H1 (cell line): ENCODE measurements at regions not wholly inside any gene's neighbourhood (a gene's known extent, or its start where the extent isn't known, plus 50 kb on each side); places are given as distances from the start of the nearest gene placed in this dataset.

Experiments
- CTCF ChIA-PET: fragments of 300-600 bp; sonication (Branson Sonifier 250); formaldehyde crosslinking; loops from one replicate; lab custom pipeline; 2021; ENCODE audit not compliant: partially characterized antibody; lab: Charles Lee
- POLR2A ChIA-PET: fragments of 300-600 bp; sonication (Branson Sonifier 250); formaldehyde crosslinking; loops from one replicate; lab custom pipeline; 2021; ENCODE audit warnings: inconsistent platforms; ENCODE audit not compliant: partially characterized antibody; lab: Charles Lee
- DNase-seq, 2 experiments: peaks; one replicate each; pipeline versions ENCODE4 v3.0.0 to v3.0.0-alpha.2; 2010 to 2022; ENCODE audit warnings: low spot score in 2 of 2, low read depth in 1 of 2, mixed read lengths in 1 of 2
- FAIRE-seq: peaks from 2 replicates; lab custom pipeline; 2011; peaks lifted over from hg19 to GRCh38; lab: Jason Lieb, UNC
- H2AFZ ChIP-seq: 2 replicates; pipeline ENCODE4 v1.8.1; 2012; ENCODE audit warnings: low read length, inconsistent platforms
- H2AK5ac ChIP-seq: 2 replicates; pipeline ENCODE4 v1.6.1; 2013; ENCODE audit warnings: low read depth, low read length
- H2BK120ac ChIP-seq: replicated peaks from 2 replicates; pipeline ENCODE3; 2013; ENCODE audit warnings: low read depth, low read length, inconsistent platforms
- H2BK12ac ChIP-seq: 2 replicates; pipeline ENCODE4 v1.6.1; 2013; ENCODE audit warnings: low read depth, low read length
- H2BK15ac ChIP-seq: 2 replicates; pipeline ENCODE4 v1.6.1; 2013; ENCODE audit warnings: low read length
- H2BK20ac ChIP-seq: 2 replicates; pipeline ENCODE4 v1.6.1; 2013; ENCODE audit warnings: low read length
- H2BK5ac ChIP-seq: 2 replicates; pipeline ENCODE4 v1.6.1; 2013; ENCODE audit warnings: low read depth, low read length
- H3K14ac ChIP-seq: 2 replicates; pipeline ENCODE4 v1.6.1; 2013; ENCODE audit warnings: inconsistent platforms; ENCODE audit not compliant: insufficient read length
- H3K18ac ChIP-seq: 2 replicates; pipeline ENCODE4 v1.6.1; 2013; ENCODE audit warnings: low read length; ENCODE audit errors: extremely low read depth
- H3K23ac ChIP-seq: 2 replicates; pipeline ENCODE4 v1.6.1; 2013; ENCODE audit warnings: inconsistent platforms; ENCODE audit not compliant: insufficient read length
- H3K23me2 ChIP-seq: 2 replicates; pipeline ENCODE4 v1.6.1; 2013; ENCODE audit warnings: low read depth, low read length
- H3K27ac ChIP-seq: 2 replicates; pipeline ENCODE4 v1.6.1; 2011; ENCODE audit warnings: low read depth, low read length, inconsistent platforms
- H3K27me3 ChIP-seq, 4 experiments: replicated peaks in 1 of 4; 1 replicate in 1 of 4; 2 replicates in 3 of 4; pipeline versions ENCODE4 v1.6.1 to v1.8.1; 2011 to 2013; ENCODE audit warnings: low read length in 3 of 4, mild to moderate bottlenecking in 3 of 4, inconsistent platforms in 2 of 4, mixed read lengths in 2 of 4, moderate library complexity in 1 of 4; ENCODE audit not compliant: control insufficient read depth in 3 of 4, insufficient read depth in 3 of 4; ENCODE audit errors: extremely low read depth in 1 of 4
- H3K36me3 ChIP-seq, 4 experiments: 2 replicates each; pipeline versions ENCODE4 v1.6.1 to v1.8.1; 2011 to 2013; ENCODE audit warnings: mild to moderate bottlenecking in 4 of 4, low read length in 3 of 4, moderate library complexity in 2 of 4, control low read depth in 1 of 4, inconsistent platforms in 1 of 4; ENCODE audit not compliant: insufficient read depth in 4 of 4, control insufficient read depth in 2 of 4
- H3K4ac ChIP-seq: replicated peaks from 2 replicates; pipeline ENCODE3; 2013; ENCODE audit warnings: low read length, low read depth, mixed read lengths, inconsistent platforms; ENCODE audit not compliant: insufficient read length
- H3K4me1 ChIP-seq, 4 experiments: replicated peaks in 1 of 4; 1 replicate in 1 of 4; 2 replicates in 3 of 4; pipeline versions ENCODE4 v1.6.1 to v1.8.1; 2011 to 2013; ENCODE audit warnings: low read length in 3 of 4, inconsistent platforms in 2 of 4, mixed read lengths in 1 of 4; ENCODE audit not compliant: insufficient read depth in 4 of 4, control insufficient read depth in 3 of 4
- H3K4me2 ChIP-seq, 2 experiments: 2 replicates each; pipeline versions ENCODE4 v1.6.1 to v1.8.1; 2011 to 2013; ENCODE audit warnings: low read depth in 2 of 2, low read length in 2 of 2, control low read depth in 1 of 2, inconsistent platforms in 1 of 2, mild to moderate bottlenecking in 1 of 2; ENCODE audit not compliant: insufficient read depth in 1 of 2
- H3K4me3 ChIP-seq, 4 experiments: fragments of 200-600, 300-600 bp in 1 of 4; sonication (generic), shearing (Covaris generic), sonication (Bioruptor Twin) in 1 of 4; 2 replicates each; pipeline versions ENCODE4 v1.5.1 to v1.8.1; 2011 to 2016; ENCODE audit warnings: low read length in 4 of 4, low read depth in 3 of 4, control low read depth in 2 of 4, inconsistent platforms in 2 of 4, mild to moderate bottlenecking in 2 of 4, mixed read lengths in 1 of 4, moderate library complexity in 1 of 4; ENCODE audit not compliant: insufficient read depth in 2 of 4; ENCODE audit errors: extremely low read depth in 1 of 4
- H3K56ac ChIP-seq: replicated peaks from 2 replicates; pipeline ENCODE3; 2013; ENCODE audit warnings: low read depth, mild to moderate bottlenecking, mixed read lengths, low read length, inconsistent platforms; ENCODE audit not compliant: insufficient read length
- H3K79me1 ChIP-seq: 2 replicates; pipeline ENCODE4 v1.6.1; 2013; ENCODE audit warnings: low read depth, low read length, control low read depth
- H3K79me2 ChIP-seq, 2 experiments: 2 replicates each; pipeline versions ENCODE4 v1.6.1 to v1.8.1; 2012 to 2013; ENCODE audit warnings: low read length in 2 of 2, mild to moderate bottlenecking in 2 of 2, inconsistent platforms in 1 of 2; ENCODE audit not compliant: insufficient read depth in 2 of 2, control insufficient read depth in 1 of 2
- H3K9ac ChIP-seq, 4 experiments: replicated peaks in 1 of 4; 1 replicate in 1 of 4; 2 replicates in 3 of 4; pipeline versions ENCODE4 v1.6.1 to v1.8.1; 2011 to 2013; ENCODE audit warnings: low read depth in 3 of 4, low read length in 3 of 4, control low read depth in 2 of 4, mild to moderate bottlenecking in 2 of 4, moderate library complexity in 2 of 4, inconsistent platforms in 1 of 4; ENCODE audit errors: extremely low read depth in 1 of 4
- H3K9me3 ChIP-seq, 2 experiments: 2 replicates each; pipeline versions ENCODE4 v1.6.1 to v1.8.1; 2012 to 2013; ENCODE audit warnings: mild to moderate bottlenecking in 2 of 2, moderate library complexity in 2 of 2, control low read depth in 1 of 2, inconsistent platforms in 1 of 2, low read depth in 1 of 2, low read length in 1 of 2, mixed read lengths in 1 of 2; ENCODE audit not compliant: insufficient read depth in 2 of 2
- H4K20me1 ChIP-seq, 2 experiments: replicated peaks in 1 of 2; 2 replicates each; pipeline versions ENCODE3 to v1.8.1; 2011 to 2013; ENCODE audit warnings: inconsistent platforms in 2 of 2, low read length in 2 of 2, mild to moderate bottlenecking in 1 of 2; ENCODE audit not compliant: insufficient read depth in 2 of 2, control insufficient read depth in 1 of 2
- H4K5ac ChIP-seq: 2 replicates; pipeline ENCODE4 v1.6.1; 2013; ENCODE audit warnings: low read length, low read depth, mixed read lengths, inconsistent platforms; ENCODE audit not compliant: insufficient read length
- H4K8ac ChIP-seq: 2 replicates; pipeline ENCODE4 v1.8.0; 2013; ENCODE audit warnings: mild to moderate bottlenecking, moderate library complexity, low read length, inconsistent platforms; ENCODE audit not compliant: insufficient read depth; ENCODE audit errors: extremely low read depth
- H4K91ac ChIP-seq: replicated peaks from 2 replicates; pipeline ENCODE3; 2013; ENCODE audit warnings: low read length, mixed read lengths, inconsistent platforms; ENCODE audit not compliant: insufficient read length
- ATF2 ChIP-seq: IDR thresholded peaks from 2 replicates; pipeline ENCODE4 v1.6.1; 2012; ENCODE audit warnings: low read length, inconsistent platforms
- BACH1 ChIP-seq: IDR thresholded peaks from 2 replicates; pipeline ENCODE4 v1.6.1; 2012; ENCODE audit warnings: low read length, improper control_type of control experiment
- BCL11A ChIP-seq, 2 experiments: IDR thresholded peaks; one replicate each; pipeline ENCODE4 v1.6.1; 2011; ENCODE audit warnings: low read depth in 2 of 2, low read length in 2 of 2, mild to moderate bottlenecking in 2 of 2
- CHD1 ChIP-seq: IDR thresholded peaks from 2 replicates; pipeline ENCODE4 v1.6.1; 2012; ENCODE audit warnings: low read depth, low read length, improper control_type of control experiment
- CTCF ChIP-seq, 3 experiments: IDR thresholded peaks; 1 replicate in 2 of 3; 2 replicates in 1 of 3; pipeline versions ENCODE4 v1.5.1 to v1.6.1; 2011; ENCODE audit warnings: low read length in 3 of 3, mild to moderate bottlenecking in 3 of 3, inconsistent platforms in 2 of 3, low read depth in 1 of 3, moderate library complexity in 1 of 3; ENCODE audit not compliant: insufficient read depth in 1 of 3; ENCODE audit errors: control extremely low read depth in 1 of 3
- E2F6 ChIP-seq: IDR thresholded peaks from 2 replicates; pipeline ENCODE4 v1.6.1; 2012; ENCODE audit warnings: inconsistent platforms
- MAX ChIP-seq: IDR thresholded peaks from 2 replicates; pipeline ENCODE4 v1.6.1; 2012; ENCODE audit warnings: inconsistent platforms
- SP4 ChIP-seq: IDR thresholded peaks from 2 replicates; pipeline ENCODE4 v1.6.1; 2012; ENCODE audit warnings: low read length, inconsistent platforms
- SRF ChIP-seq: IDR thresholded peaks from 2 replicates; pipeline ENCODE4 v1.6.1; 2011; ENCODE audit warnings: mild to moderate bottlenecking, low read depth, low read length, moderate library complexity
- SUZ12 ChIP-seq: fragments of 200-600 bp; sonication (generic); IDR thresholded peaks from 2 replicates; pipeline ENCODE4 v1.6.1; 2012; ENCODE audit warnings: mild to moderate bottlenecking, inconsistent platforms, low read length, moderate library complexity, mixed read lengths
- WGBS, 2 experiments: shearing (Covaris generic) in 1 of 2; methylation state at CpG; one replicate each; pipeline versions ENCODE4 v1.1.6 to v1.1.7; 2013 to 2015; ENCODE audit warnings: low lambda C conversion rate in 2 of 2, mixed read lengths in 2 of 2, inconsistent platforms in 1 of 2, low coverage in 1 of 2, missing lambda C conversion rate in 1 of 2; ENCODE audit not compliant: insufficient replicate concordance in 2 of 2, insufficient coverage in 1 of 2, insufficient read length in 1 of 2; ENCODE audit errors: extremely low coverage in 1 of 2, missing lambda C conversion rate in 1 of 2; 5-methylcytosine and 5-hydroxymethylcytosine counted together

- Histone ChIP-seq H3K27ac (no peak overlapping the region), H3K23ac (no peak overlapping the region), H2AFZ (no peak overlapping the region), H3K27me3 (no peaks in the 10 kb centered on the region), H3K18ac (no peak overlapping the region), H3K4me3 (no peak overlapping the region), H3K56ac (no peak overlapping the region), H4K8ac (no peak overlapping the region), H3K4ac (no peak overlapping the region), H2BK12ac (no peak overlapping the region), H2BK5ac (no peak overlapping the region), H4K5ac (no peak overlapping the region), H3K4me2 (no peak overlapping the region), H3K36me3 (no peaks in the 10 kb centered on the region), H2AK5ac (no peak overlapping the region), H2BK15ac (no peak overlapping the region), H2BK20ac (no peak overlapping the region), H3K9me3 (no peaks in the 10 kb centered on the region), H2BK120ac (no peak overlapping the region), H4K20me1 (no peaks in the 10 kb centered on the region), H4K91ac (no peak overlapping the region), H3K4me1 (no peaks in the 10 kb centered on the region), H3K79me1 (no peaks in the 10 kb centered on the region), H3K9ac (no peak overlapping the region), H3K23me2 (no peaks in the 10 kb centered on the region), H3K14ac (no peak overlapping the region), H3K79me2 (no peaks in the 10 kb centered on the region)
- ChIA-PET POLR2A (no interaction called here), CTCF (no interaction called here)
- no peak for DNase-seq
- WGBS, 2 experiments = 87% methylated on average over 4 of the region's 4 CpGs; no CpG with 5 or more reads in 1 of the 2 experiments
- FAIRE-seq = no peak
- no peak for TF ChIP-seq SRF
- no peak for TF ChIP-seq ATF2
- TF ChIP-seq MAX = no peak
- TF ChIP-seq E2F6 = no peak
- TF ChIP-seq SUZ12 = no peak
- no peak for TF ChIP-seq BACH1
- TF ChIP-seq BCL11A (IDR thresholded peaks at IDR 0.05; ENCODE audit: low read depth in 2 of 2, low read length in 2 of 2) = no peak
- no peak for TF ChIP-seq CHD1
- no peak for TF ChIP-seq SP4
- TF ChIP-seq CTCF (IDR thresholded peaks at IDR 0.05; ENCODE audit: control extremely low read depth in 1 of 3, insufficient read depth in 1 of 3, low read depth in 1 of 3, low read length in 3 of 3) = no peak
These were observed 183.0 kb upstream of the APCDD1 start for GRCh38 chr18:10271481-10271880.
